OCI-LY7 (cell line): ENCODE measurements at regions not wholly inside any gene's neighbourhood (a gene's known extent, or its start where the extent isn't known, plus 50 kb on each side); places are given as distances from the start of the nearest gene placed in this dataset.

Experiments
- BruUV-seq: library from RNA; stranded (reverse); fragments of 400-500 nt; replicated peaks from 2 replicates; lab custom pipeline; 2021; lab: Mats Ljungman, UMichigan
- CTCF ChIA-PET: fragments of 300-600 bp; sonication (Branson Sonifier 250); formaldehyde crosslinking; loops from one replicate; lab custom pipeline; 2022; ENCODE audit warnings: antibody characterized with exemption; ENCODE audit not compliant: unreplicated experiment; lab: Charles Lee
- POLR2A ChIA-PET: fragments of 300-600 bp; sonication (Branson Sonifier 250); formaldehyde crosslinking; loops from one replicate; lab custom pipeline; 2022; ENCODE audit warnings: antibody characterized with exemption; lab: Charles Lee
- DNase-seq: peaks from one replicate; pipeline ENCODE4 v3.0.0-alpha.2; 2015; ENCODE audit warnings: low spot score
- H2AFZ ChIP-seq: fragments of 200-600 bp; sonication (generic), shearing (Covaris generic); 2 replicates; pipeline ENCODE4 v1.6.1; 2014; ENCODE audit warnings: mild to moderate bottlenecking, antibody characterized with exemption, low read length, moderate library complexity
- H3K27ac ChIP-seq: fragments of 200-600 bp; sonication (generic); 2 replicates; pipeline ENCODE4 v1.5.1; 2014; ENCODE audit warnings: mixed run types, low read depth, mild to moderate bottlenecking, moderate library complexity, low read length, inconsistent platforms; ENCODE audit not compliant: poor library complexity, severe bottlenecking
- H3K36me3 ChIP-seq: fragments of 200-600 bp; sonication (generic); 2 replicates; pipeline ENCODE4 v1.6.1; 2014; ENCODE audit warnings: mild to moderate bottlenecking, antibody characterized with exemption, low read length, moderate library complexity, mixed read lengths; ENCODE audit not compliant: insufficient read depth
- H3K4me1 ChIP-seq: fragments of 200-600 bp; sonication (generic); 2 replicates; pipeline ENCODE4 v1.5.1; 2014; ENCODE audit warnings: mild to moderate bottlenecking, low read length; ENCODE audit not compliant: insufficient read depth, poor library complexity, severe bottlenecking
- H3K4me2 ChIP-seq: fragments of 200-600 bp; sonication (generic); 2 replicates; pipeline ENCODE4 v1.6.1; 2014; ENCODE audit warnings: mild to moderate bottlenecking, low read length
- H3K4me3 ChIP-seq: fragments of 200-600 bp; sonication (generic); 2 replicates; pipeline ENCODE4 v1.5.1; 2014; ENCODE audit warnings: mild to moderate bottlenecking, low read depth, low read length; ENCODE audit not compliant: poor library complexity, severe bottlenecking
- H3K79me2 ChIP-seq: fragments of 200-600 bp; sonication (generic); 2 replicates; pipeline ENCODE4 v1.6.1; 2016; ENCODE audit warnings: low read depth, mild to moderate bottlenecking, low read length, moderate library complexity, mixed read lengths; ENCODE audit not compliant: insufficient read depth
- H3K9me2 ChIP-seq: fragments of 200-600 bp; sonication (generic); 2 replicates; pipeline ENCODE4 v1.6.1; 2016; ENCODE audit warnings: mild to moderate bottlenecking, low read length, mixed read lengths; ENCODE audit not compliant: insufficient read depth
- H3K9me3 ChIP-seq: fragments of 200-600 bp; sonication (generic); 2 replicates; pipeline ENCODE4 v1.6.1; 2014; ENCODE audit warnings: mild to moderate bottlenecking, mixed run types, low read length, mixed read lengths
- H4K20me1 ChIP-seq: fragments of 200-600 bp; sonication (generic); 2 replicates; pipeline ENCODE4 v1.6.1; 2014; ENCODE audit warnings: mild to moderate bottlenecking, antibody characterized with exemption, low read length, moderate library complexity, mixed read lengths; ENCODE audit not compliant: insufficient read depth
- EZH2phosphoT487 ChIP-seq: fragments of 200-600 bp; sonication (generic); IDR thresholded peaks from 2 replicates; pipeline ENCODE4 v1.6.1; 2018; ENCODE audit warnings: low read depth, borderline replicate concordance, mild to moderate bottlenecking, mixed run types, antibody characterized with exemption, low read length, moderate library complexity, mixed read lengths
- intact Hi-C: fragments of 100-400 bp; cut with micrococcal nuclease; formaldehyde crosslinking; loops from one replicate; pipeline ENCODE4 v1.10.0; 2022; ENCODE audit not compliant: unreplicated experiment
- TF ChIP-seq, protein P1 (sequence below): fragments of 200-600 bp; sonication (generic); conservative IDR thresholded peaks from 2 replicates; pipeline ENCODE4 v1.5.1; 2014; ENCODE audit warnings: mild to moderate bottlenecking, antibody characterized with exemption, low read length, moderate library complexity, mixed read lengths

DNA sequence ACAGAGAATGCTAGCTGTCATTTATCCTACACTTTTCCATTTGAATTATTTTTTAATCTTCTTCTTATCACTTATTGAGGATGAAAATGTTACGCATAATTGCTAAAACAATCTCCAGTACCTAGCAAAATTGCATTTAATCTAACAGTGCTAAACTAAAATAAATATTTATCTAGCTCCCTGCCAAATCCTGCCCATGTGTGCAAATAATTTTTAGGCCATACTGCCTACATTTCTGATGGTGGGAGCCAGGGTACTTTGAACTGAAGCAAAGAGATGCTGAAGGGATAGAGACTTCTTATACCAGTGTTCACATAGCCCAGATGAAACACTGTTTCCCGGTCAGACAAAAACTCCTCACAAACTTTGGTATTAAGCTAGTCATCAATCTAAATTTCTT, 1268.7 kb upstream of the PCDH20 start:
- no peak overlapping the region for H3K4me3 ChIP-seq
- intact Hi-C loops, result no loop called here
- DNase-seq, result no peak
- H4K20me1 ChIP-seq, result no peaks in the 10 kb centered on the region
- no peaks in the 10 kb centered on the region for H3K79me2 ChIP-seq
- no peak overlapping the region; the same call in 1 of the 2 replicates for H2AFZ ChIP-seq
- no peak overlapping the region for H3K4me2 ChIP-seq
- H3K9me3 ChIP-seq, result no peaks in the 10 kb centered on the region
- no peak for TF ChIP-seq EZH2phosphoT487
- TF ChIP-seq, protein P1, sequence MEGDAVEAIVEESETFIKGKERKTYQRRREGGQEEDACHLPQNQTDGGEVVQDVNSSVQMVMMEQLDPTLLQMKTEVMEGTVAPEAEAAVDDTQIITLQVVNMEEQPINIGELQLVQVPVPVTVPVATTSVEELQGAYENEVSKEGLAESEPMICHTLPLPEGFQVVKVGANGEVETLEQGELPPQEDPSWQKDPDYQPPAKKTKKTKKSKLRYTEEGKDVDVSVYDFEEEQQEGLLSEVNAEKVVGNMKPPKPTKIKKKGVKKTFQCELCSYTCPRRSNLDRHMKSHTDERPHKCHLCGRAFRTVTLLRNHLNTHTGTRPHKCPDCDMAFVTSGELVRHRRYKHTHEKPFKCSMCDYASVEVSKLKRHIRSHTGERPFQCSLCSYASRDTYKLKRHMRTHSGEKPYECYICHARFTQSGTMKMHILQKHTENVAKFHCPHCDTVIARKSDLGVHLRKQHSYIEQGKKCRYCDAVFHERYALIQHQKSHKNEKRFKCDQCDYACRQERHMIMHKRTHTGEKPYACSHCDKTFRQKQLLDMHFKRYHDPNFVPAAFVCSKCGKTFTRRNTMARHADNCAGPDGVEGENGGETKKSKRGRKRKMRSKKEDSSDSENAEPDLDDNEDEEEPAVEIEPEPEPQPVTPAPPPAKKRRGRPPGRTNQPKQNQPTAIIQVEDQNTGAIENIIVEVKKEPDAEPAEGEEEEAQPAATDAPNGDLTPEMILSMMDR, result no peak
- no peaks in the 10 kb centered on the region for H3K4me1 ChIP-seq
- BruUV-seq, result no TSS peak
- H3K36me3 ChIP-seq, result no peaks in the 10 kb centered on the region
- H3K9me2 ChIP-seq, result no peaks in the 10 kb centered on the region
- CTCF ChIA-PET, result no interaction called here
- POLR2A ChIA-PET, result interaction anchor here (0.7 to 1.7 kb wide), 4 partner anchors 10 to 228 kb away, joined by 3 to 6 read pairs (median 4); no protein-coding TSS in a partner anchor
- no peak overlapping the region for H3K27ac ChIP-seq

DNA sequence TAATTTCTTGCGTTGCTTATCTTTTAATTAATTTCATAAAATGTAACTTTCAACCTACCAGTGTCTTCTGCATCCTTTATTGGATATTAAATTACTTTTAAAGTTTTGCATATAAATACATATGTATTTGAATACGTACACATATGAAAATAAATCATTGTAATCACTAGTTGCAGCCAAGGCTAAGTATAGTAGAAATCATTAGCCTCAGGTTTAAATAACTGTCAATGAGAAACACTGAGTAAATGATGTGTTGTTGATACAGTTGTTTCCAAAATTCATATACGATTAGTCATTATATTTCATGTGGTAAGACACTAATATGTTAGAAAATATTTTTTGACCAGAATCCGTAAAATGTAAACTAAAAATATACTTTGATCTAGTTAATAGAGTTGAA, 1267.1 kb upstream of the PCDH20 start:
- no peak for TF ChIP-seq EZH2phosphoT487
- TF ChIP-seq, protein P1, result no peak
- intact Hi-C loops, result no loop called here
- no peaks in the 10 kb centered on the region for H3K4me1 ChIP-seq
- H2AFZ ChIP-seq, result 0 out of 2 replicates have a peak overlapping the region, but pooled peaks have one; percentile 10
- ChIA-PET POLR2A (no interaction called here), CTCF (no interaction called here)
- BruUV-seq, result no TSS peak
- H3K4me2 ChIP-seq, result no peak overlapping the region
- H3K79me2 ChIP-seq, result no peaks in the 10 kb centered on the region
- no peak overlapping the region for H3K4me3 ChIP-seq
- H3K36me3 ChIP-seq, result no peaks in the 10 kb centered on the region
- no peak for DNase-seq
- no peaks in the 10 kb centered on the region for H4K20me1 ChIP-seq
- no peaks in the 10 kb centered on the region for H3K9me3 ChIP-seq
- H3K9me2 ChIP-seq, result no peaks in the 10 kb centered on the region
- no peak overlapping the region for H3K27ac ChIP-seq

DNA sequence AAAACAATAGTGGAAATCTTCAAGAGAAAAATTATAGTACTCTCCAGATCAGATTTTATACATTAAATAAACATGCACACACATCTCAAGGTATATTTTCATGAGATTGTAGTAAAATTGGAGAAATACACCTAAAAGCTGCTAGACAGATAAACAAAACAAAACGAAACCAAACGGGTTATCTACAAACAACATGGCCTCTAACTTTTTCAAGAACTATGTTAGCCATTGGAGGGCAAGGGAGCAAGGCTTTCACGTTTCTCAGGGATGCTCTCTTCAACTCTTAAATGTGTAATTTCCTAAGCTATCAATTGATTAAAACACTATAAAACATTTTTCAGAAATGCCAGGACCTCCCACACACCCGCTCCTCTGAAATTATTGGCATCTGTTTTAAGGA, 1262.4 kb upstream of the PCDH20 start:
- H3K4me1 ChIP-seq, result no peaks in the 10 kb centered on the region
- TF ChIP-seq, protein P1, result no peak
- no peaks in the 10 kb centered on the region for H3K9me2 ChIP-seq
- H3K27ac ChIP-seq, result no peak overlapping the region
- peak overlapping the region; percentile 58 for H3K4me3 ChIP-seq
- no peaks in the 10 kb centered on the region for H3K79me2 ChIP-seq
- BruUV-seq, result no TSS peak
- ChIA-PET CTCF (no interaction called here), POLR2A (interaction anchor here (0.6 kb wide), 1 partner anchor 365 kb away, joined by 3 read pairs; no protein-coding TSS in a partner anchor)
- no peaks in the 10 kb centered on the region for H3K9me3 ChIP-seq
- no peaks in the 10 kb centered on the region for H4K20me1 ChIP-seq
- peak; percentile 23 for DNase-seq
- H2AFZ ChIP-seq, result peak overlapping the region; percentile 100
- intact Hi-C loops, result no loop called here
- no peaks in the 10 kb centered on the region for H3K36me3 ChIP-seq
- H3K4me2 ChIP-seq, result peak overlapping the region; percentile 60
